SK-N-MC (cell line): ENCODE measurements at regions not wholly inside any gene's neighbourhood (a gene's known extent, or its start where the extent isn't known, plus 50 kb on each side); places are given as distances from the start of the nearest gene placed in this dataset.

Experiments
- EZH2 ChIP-seq: fragments of 200-600 bp; sonication (generic); IDR thresholded peaks from one replicate; pipeline ENCODE4 v1.6.1; 2017; ENCODE audit warnings: antibody characterized with exemption
- POLR2AphosphoS5 ChIP-seq: IDR thresholded peaks from 2 replicates; pipeline ENCODE4 v1.6.1; 2012; ENCODE audit warnings: mild to moderate bottlenecking, low read depth, low read length, borderline replicate concordance

DNA sequence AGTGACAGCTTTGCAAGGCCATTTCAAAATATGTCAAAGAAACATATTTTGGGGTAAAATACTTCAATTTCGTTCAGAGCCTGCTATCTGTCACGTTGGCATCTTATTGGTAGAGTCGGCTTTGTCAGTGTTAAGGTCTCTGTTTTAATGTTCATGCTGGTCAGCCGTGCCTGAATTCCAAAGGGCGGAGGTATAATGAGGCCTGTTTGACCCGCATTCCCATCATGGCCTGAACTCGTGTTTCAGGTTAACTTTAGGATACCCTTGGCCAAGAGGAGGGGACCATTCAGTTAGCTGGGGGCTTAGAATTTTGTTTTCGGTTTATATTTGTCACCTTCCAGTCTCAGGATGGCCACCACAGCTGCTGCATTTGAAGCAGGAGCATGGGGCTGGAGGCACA is 236.4 kb downstream of the NFATC2 start:
- TF ChIP-seq EZH2 (no peak), POLR2AphosphoS5 (no peak)
